ENCODE measurements at regions not wholly inside any gene's neighbourhood (a gene's known extent, or its start where the extent isn't known, plus 50 kb on each side); places are given as distances from the start of the nearest gene placed in this dataset.

- TF ChIP-seq MAX (IDR thresholded peaks at IDR 0.05) (no peak), EGR1 (IDR thresholded peaks at IDR 0.05) (no peak), REST (IDR thresholded peaks at IDR 0.05; ENCODE audit: low read depth) (no peak), EP300 (IDR thresholded peaks at IDR 0.05; ENCODE audit: borderline replicate concordance) (no peak), RAD21 (IDR thresholded peaks at IDR 0.05; ENCODE audit: low read depth) (no peak)
These were observed 537.4 kb upstream of the PHF14 start for GRCh38 chr7:10436302-10436701.

All from Ishikawa (cell line).